Stimulated activated CD8-positive, alpha-beta memory T cell treated with anti-CD3 and anti-CD28 coated beads, Interleukin-2, amount 100 ng/mL, for 1 hour (primary cell): ENCODE measurements at regions not wholly inside any gene's neighbourhood (a gene's known extent, or its start where the extent isn't known, plus 50 kb on each side); places are given as distances from the start of the nearest gene placed in this dataset.

ENCODE experiments used
- DNase-seq, 2 donors: peaks; one replicate each; pipeline ENCODE4 v3.0.0-alpha.2; 2020; ENCODE audit warnings: low read depth in 2 of 2

DNA sequence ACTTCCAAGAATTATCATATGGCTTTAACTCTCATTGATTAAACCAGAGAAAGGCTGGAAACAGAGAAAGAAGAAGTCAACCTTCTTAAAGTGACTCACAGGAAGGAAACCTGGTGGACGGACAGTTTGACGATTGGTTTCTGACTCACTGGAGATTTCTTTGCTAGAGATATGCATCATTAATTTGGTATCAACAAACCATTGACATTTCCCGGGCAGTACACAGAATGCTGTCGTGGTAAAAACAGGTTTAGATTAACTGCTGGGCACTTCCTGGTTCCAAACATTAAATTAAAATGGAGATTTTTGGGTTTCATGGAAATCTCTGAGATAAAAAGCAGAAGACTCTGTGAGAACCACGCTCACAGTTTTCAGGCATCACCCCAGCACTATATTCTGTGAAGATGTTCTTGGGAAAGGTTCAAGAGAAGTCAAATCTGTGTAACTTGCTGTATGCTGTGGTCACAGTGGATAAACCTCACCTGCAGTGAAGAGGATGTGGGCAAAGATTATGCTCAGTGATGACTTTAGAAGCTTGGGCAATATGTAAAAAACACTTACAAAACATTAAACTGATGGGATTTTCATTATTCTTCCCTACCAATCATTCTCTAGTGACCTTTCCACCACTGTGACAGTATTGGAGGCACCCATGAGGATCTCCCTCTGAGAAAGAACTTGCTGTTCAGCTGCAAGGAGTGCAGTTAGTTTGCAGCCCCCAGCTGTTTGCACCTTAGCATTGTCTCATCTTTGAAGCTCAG is 61.1 kb upstream of the CD44 start:
- DNase-seq: peak in 1 of 2 donors; percentile 28

DNA sequence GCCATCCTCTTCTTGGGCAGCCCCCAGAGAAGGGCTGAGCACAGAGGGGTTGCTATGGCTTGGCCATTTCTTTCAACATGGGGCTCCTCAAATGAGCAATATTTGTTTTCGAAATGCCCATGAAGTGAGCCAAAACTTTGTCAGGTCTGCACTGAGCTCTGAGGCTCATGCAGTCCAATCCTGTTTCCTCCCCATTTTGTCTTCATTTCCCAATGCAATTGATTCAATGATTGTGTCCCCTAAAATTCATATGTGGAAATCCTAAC is 60.6 kb upstream of the CD44 start:
- no peak for DNase-seq

DNA sequence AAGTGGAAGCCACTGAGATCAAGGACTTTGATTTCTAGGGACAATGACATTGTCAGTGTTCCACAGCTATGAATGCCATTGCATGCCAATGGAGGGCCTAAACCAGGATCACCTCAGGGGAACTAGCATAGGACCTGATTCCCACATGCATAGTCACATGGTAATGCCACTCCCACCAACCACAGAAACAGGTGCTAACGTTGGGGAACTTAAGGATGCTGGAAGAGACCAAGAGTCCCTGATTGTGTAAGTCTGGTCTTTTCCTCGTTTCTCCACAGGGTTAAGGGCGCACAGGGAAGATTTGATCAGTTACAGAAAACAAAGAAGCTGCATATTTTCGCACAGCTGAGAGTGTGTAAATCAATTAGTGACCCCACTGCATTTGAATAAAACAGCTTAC is 59.4 kb upstream of the CD44 start:
- no peak for DNase-seq

DNA sequence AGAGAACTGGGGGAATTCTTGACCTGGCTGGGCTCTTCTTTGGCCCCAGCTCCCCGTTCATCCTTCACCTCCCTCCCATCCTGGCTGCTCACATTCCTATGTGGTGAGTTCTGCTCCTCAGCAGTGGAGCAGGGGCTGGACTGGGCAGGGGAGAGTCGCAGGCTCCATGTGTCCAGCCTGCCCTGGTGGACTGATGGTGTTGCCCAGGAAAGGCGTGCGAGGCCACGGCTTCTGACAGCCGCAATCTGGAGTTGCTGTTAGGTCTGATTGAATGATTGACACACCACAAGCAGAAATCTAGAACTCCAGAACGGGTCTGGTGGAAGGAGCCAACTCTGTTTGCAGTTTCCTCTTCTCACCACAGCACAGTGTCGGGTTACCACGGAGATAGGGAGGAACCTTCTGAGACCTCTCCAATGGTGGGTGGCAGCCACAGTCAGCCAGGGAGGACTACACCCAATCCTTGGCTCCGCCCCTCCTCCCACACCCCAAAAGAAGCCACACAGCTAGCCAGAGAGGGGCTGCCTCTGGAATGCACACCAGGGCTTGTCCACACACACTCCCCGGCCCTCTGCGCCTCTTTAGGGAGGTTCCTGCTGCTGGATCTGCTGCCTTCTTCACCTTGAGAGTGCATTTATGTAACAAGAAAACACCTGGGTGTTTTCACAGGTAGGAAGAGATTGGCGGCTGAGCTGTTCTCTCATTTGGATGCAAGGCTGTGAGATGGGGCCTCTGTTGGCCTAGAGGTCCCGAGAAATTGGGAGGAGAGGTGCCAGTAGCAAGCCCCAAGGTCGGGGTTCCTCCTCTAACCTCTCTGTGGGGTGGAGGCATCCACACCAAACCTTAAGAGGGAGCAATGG is 56.4 kb upstream of the CD44 start:
- peak; percentile 46 to 67 for DNase-seq

DNA sequence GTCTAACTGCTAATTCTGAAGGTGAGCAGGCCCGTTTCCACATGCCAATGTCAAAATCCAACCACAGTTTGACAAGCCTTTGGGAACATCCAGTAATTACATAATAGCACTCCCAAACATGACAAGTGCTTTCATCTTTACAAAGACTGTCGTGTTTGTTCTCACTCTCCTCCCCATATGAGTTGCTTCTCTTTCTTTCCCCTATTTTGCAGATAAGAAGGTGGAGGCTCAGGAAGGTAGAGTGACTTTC is 55.9 kb upstream of the CD44 start:
- no peak for DNase-seq

DNA sequence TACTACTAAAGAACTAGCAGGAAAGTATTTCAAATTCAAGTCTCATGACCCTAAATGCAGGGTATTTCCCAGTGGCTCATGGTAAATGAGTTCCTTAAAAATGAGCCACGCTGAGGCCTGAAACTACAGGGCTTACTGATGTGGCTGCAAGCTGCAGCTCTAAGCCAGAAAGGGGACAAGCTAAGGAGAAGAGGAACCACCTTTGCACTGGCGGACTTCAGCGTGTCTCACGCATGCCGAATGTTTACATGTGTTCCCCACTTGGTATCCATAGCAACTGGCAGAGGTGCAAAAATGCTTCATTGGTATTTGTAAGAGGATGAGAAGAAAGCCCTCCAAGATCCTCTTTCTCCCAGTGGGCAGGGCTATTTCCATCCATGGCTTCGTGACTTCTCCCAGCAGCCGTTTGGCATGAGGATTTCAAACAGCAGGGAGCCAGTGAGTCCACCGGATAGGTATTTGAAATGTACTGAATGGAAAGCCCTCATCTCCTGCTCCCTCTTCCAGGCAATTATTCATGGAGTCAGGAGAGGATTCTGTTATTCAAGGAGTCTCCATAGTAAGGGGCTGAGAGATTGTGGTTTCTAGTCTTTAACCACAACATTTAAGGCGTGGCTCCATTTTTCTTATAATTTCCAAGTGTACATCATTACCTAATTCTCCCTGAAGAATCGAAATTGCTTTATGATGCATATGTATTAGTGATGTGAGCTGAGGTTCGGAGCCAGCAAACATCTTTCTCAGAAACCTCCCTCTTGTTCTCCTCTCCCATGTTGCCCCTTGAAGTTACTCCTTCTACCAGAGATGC is 55.3 kb upstream of the CD44 start:
- peak; percentile 35 to 49 for DNase-seq

DNA sequence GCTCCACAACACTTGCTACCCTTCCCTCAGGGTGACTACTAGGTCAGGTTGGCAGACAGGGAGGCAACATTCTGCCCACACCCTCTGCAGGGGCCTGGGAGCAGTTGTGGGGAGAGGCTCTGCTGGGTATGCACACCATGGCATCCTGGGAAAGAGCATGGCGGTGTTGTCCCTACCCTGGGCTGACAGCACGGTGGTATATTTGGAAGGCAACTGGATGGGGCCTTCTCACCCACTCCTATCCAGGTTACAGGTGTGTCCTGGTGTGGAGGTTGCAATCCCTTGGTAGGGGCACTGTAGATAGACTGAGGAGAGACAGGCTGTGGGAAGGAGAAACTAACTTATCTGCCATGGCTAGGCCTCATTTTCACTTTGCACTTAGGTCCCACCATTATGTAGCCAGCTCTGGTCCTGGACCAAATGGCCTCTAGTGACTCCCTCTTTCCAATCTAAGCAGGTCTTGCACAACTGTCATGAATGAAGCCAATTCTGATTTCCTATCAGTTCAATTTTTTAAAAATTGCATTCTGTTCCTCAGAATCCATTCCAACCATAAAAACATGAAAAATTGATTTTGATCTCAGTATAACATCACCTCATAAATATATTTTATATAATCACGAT is 54.0 kb upstream of the CD44 start:
- DNase-seq: no peak

DNA sequence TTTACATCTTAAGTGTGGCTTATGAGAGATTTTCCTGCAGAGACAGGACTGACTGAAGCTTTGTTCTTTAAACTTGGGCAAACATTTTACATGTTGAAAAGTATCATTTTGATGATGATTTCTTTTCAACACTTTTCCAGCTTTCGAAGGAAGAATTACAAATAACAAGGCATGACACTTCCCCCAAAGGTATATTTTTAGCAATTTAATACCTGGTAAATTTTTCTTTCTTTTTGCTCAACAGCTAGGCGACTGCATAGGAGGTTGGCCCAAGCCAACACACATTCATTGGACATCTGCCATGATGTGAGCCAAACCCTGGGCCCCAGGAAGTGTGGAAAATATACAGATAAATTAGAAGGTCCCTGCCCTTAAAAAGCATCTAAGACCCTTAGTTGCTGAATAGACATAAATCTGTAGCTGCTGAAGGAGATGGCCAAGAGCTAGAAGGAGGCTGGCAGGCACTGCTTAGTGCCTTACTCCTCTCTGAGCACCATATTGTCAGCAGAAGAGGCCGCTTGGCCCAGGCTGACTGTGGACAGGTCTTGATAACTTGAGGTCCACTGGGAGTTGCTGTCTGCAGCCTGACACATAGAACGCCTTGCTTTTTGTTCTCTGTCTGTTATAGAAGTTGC is 53.3 kb upstream of the CD44 start:
- DNase-seq: no peak

DNA sequence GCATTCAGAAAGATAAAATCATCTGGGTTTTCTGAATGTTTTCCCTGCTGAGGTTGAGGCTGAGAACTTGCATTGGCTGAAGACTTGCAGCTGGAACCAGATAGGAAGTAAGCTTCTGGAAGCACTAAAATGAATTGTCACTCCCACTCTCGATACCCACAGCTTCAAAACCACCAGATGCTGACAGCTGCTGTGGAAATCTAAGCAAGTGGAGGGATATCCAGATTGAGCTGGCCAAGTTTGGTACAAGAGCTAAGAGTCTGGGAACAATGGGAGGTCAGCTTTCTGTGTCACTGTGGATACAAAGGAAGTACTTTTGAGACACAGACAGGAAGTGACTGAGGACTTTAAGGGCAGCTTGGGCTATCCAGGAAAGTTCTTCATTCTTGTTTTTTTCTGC is 51.3 kb upstream of the CD44 start:
- no peak for DNase-seq

DNA sequence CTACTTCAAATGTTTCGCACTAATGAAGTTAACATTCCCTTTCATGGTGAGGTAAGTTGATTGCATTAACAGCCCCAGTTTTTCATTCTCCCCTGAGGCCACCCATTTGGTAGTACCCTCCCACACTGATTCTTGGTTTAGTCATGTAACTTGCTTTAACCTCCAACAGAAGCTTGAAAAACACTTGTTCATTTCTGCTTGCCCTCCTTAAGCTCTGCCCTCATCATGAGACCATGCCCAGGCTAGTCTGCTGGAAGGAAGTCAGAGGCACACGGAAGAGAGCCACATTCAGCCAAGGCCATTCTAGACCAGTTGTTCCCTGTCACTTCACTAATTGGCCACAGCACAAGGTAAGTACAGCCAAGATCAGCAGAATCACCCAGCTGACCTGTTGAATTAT is 50.7 kb upstream of the CD44 start:
- no peak for DNase-seq

DNA sequence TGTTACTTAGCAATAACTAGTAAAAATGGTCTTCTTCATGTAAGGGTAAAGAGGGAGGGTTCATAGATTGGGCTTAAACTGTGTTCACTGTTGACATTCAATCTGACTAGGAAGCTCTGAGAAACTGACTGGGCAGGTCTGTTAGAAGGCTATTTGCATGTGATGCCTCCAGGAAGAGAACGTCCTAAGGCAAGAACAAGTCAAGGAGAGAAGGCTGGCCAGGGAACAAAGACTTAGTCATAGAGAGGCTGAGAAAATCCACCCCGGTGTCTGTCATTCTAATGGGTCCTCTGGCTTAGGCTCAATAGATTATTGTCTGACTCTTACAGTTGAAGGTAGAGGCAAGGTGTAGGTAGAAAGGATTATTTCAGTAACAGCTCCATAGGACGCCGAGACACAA is 50.3 kb upstream of the CD44 start:
- DNase-seq: no peak
